Coronary artery (tissue), 2 donors: ENCODE measurements at regions not wholly inside any gene's neighbourhood (a gene's known extent, or its start where the extent isn't known, plus 50 kb on each side); places are given as distances from the start of the nearest gene placed in this dataset.

Source experiments
- DNase-seq: peaks from one replicate; pipeline ENCODE4 v3.0.0-alpha.2; 2017; ENCODE audit warnings: low spot score
- H3K27ac ChIP-seq, 2 donors: fragments of 200-600 bp; sonication (generic); one replicate each; pipeline ENCODE4 v1.5.1; 2016 to 2019
- H3K4me3 ChIP-seq: fragments of 200-600 bp; sonication (generic); 2 replicates; pipeline ENCODE4 v1.5.1; 2016; ENCODE audit warnings: mild to moderate bottlenecking, moderate library complexity
- CTCF ChIP-seq: fragments of 200-600 bp; sonication (generic); IDR thresholded peaks from one replicate; pipeline ENCODE4 v1.5.1; 2019; ENCODE audit warnings: antibody characterized with exemption

- no peak overlapping the region for H3K4me3 ChIP-seq
- no peak for DNase-seq
- H3K27ac ChIP-seq: no peak overlapping the region
- no peak for TF ChIP-seq CTCF
Measured at GRCh38 chr11:112626731-112627130, 334.5 kb upstream of the NCAM1 start.

GRCh38 chr11:112627588-112628045 lies 333.6 kb upstream of the NCAM1 start:
- TF ChIP-seq CTCF: no peak
- H3K4me3 ChIP-seq: no peak overlapping the region

GRCh38 chr11:112628676-112629075 lies 332.5 kb upstream of the NCAM1 start:
- TF ChIP-seq CTCF: no peak
- no peak overlapping the region for H3K27ac ChIP-seq
- H3K4me3 ChIP-seq: no peak overlapping the region
- DNase-seq: no peak

More at GRCh38 chr11:112627588-112628045, 333.6 kb upstream of the NCAM1 start:
- H3K27ac ChIP-seq: no peak overlapping the region
- no peak for DNase-seq

- no peak overlapping the region for H3K4me3 ChIP-seq
- no peak for TF ChIP-seq CTCF
Measured at GRCh38 chr11:112630496-112630895, 330.7 kb upstream of the NCAM1 start.

GRCh38 chr11:112631333-112631732 lies 329.9 kb upstream of the NCAM1 start:
- TF ChIP-seq CTCF: no peak
- DNase-seq: no peak
- no peak overlapping the region for H3K4me3 ChIP-seq
- H3K27ac ChIP-seq: no peak overlapping the region

More at GRCh38 chr11:112630496-112630895, 330.7 kb upstream of the NCAM1 start:
- DNase-seq: no peak
- no peak overlapping the region for H3K27ac ChIP-seq

GRCh38 chr11:112632866-112633505 lies 328.2 kb upstream of the NCAM1 start:
- Histone ChIP-seq H3K4me3 (no peak overlapping the region), H3K27ac (no peak overlapping the region)
- DNase-seq: no peak
- TF ChIP-seq CTCF: no peak

- Histone ChIP-seq H3K4me3 (no peak overlapping the region), H3K27ac (no peak overlapping the region)
- no peak for TF ChIP-seq CTCF
- DNase-seq: no peak
Measured at GRCh38 chr11:112634551-112634950, 326.7 kb upstream of the NCAM1 start.
